ENCODE measurements at regions not wholly inside any gene's neighbourhood (a gene's known extent, or its start where the extent isn't known, plus 50 kb on each side); places are given as distances from the start of the nearest gene placed in this dataset.

- DNase-seq (ENCODE audit: low read depth): peak; percentile 47
- peak; percentile 65 for TF ChIP-seq CTCF (IDR thresholded peaks at IDR 0.05; ENCODE audit: insufficient read depth, low read depth, low read length, missing control alignments)
- H3K4me3 ChIP-seq (ENCODE audit: low read length): no peak overlapping the region
Observed at GRCh38 chr3:90091549-90091948, 984.1 kb downstream of the EPHA3 start.

GRCh38 chr3:90092994-90093393, 985.6 kb downstream of the EPHA3 start:
- peak; percentile 33 for DNase-seq (ENCODE audit: low read depth)
- peak; percentile 58 for TF ChIP-seq CTCF (IDR thresholded peaks at IDR 0.05; ENCODE audit: insufficient read depth, low read depth, low read length, missing control alignments)
- H3K4me3 ChIP-seq (ENCODE audit: low read length): no peak overlapping the region

- DNase-seq (ENCODE audit: low read depth): no peak
- TF ChIP-seq CTCF (IDR thresholded peaks at IDR 0.05; ENCODE audit: insufficient read depth, low read depth, low read length, missing control alignments): no peak
- H3K4me3 ChIP-seq (ENCODE audit: low read length): no peak overlapping the region
Observed at GRCh38 chr3:90095811-90096210, 988.4 kb downstream of the EPHA3 start.

- H3K4me3 ChIP-seq (ENCODE audit: low read length): no peak overlapping the region
- TF ChIP-seq CTCF (IDR thresholded peaks at IDR 0.05; ENCODE audit: insufficient read depth, low read depth, low read length, missing control alignments): no peak
- no peak for DNase-seq (ENCODE audit: low read depth)
Observed at GRCh38 chr3:90099493-90099892, 992.1 kb downstream of the EPHA3 start.

- TF ChIP-seq CTCF (IDR thresholded peaks at IDR 0.05; ENCODE audit: insufficient read depth, low read depth, low read length, missing control alignments): no peak
- H3K4me3 ChIP-seq (ENCODE audit: low read length): no peak overlapping the region
- DNase-seq (ENCODE audit: low read depth): no peak
Observed at GRCh38 chr3:90102146-90102545, 994.7 kb downstream of the EPHA3 start.

GRCh38 chr3:90121326-90121725, 1013.9 kb downstream of the EPHA3 start:
- TF ChIP-seq CTCF (IDR thresholded peaks at IDR 0.05; ENCODE audit: insufficient read depth, low read depth, low read length, missing control alignments): no peak
- no peak overlapping the region for H3K4me3 ChIP-seq (ENCODE audit: low read length)
- no peak for DNase-seq (ENCODE audit: low read depth)

GRCh38 chr3:90128391-90128790, 1021.0 kb downstream of the EPHA3 start:
- TF ChIP-seq CTCF (IDR thresholded peaks at IDR 0.05; ENCODE audit: insufficient read depth, low read depth, low read length, missing control alignments): no peak
- peak; percentile 8 for DNase-seq (ENCODE audit: low read depth)
- H3K4me3 ChIP-seq (ENCODE audit: low read length): no peak overlapping the region
